HT-29 (cell line): ENCODE measurements at regions not wholly inside any gene's neighbourhood (a gene's known extent, or its start where the extent isn't known, plus 50 kb on each side); places are given as distances from the start of the nearest gene placed in this dataset.
"Not testable (repeated sequence)": the region's sequence is repeated elsewhere in the genome, so short reads cannot be mapped to it uniquely, and the experiment has no call there.

Experiments used
- DNase-seq: peaks from one replicate; pipeline ENCODE4 v3.0.0-alpha.2; 2015; ENCODE audit warnings: low spot score

GRCh38 chr16:22675745-22676540 is 138.0 kb upstream of the HS3ST2 start:
- DNase-seq, result no peak

- no peak for DNase-seq
These were observed 136.7 kb upstream of the HS3ST2 start for GRCh38 chr16:22677024-22677830.

GRCh38 chr16:22678311-22678710 is 135.7 kb upstream of the HS3ST2 start:
- DNase-seq, result no peak

GRCh38 chr16:22681554-22682291 is 132.2 kb upstream of the HS3ST2 start:
- no peak for DNase-seq

- no peak for DNase-seq
These were observed 130.7 kb upstream of the HS3ST2 start for GRCh38 chr16:22683258-22683657.

- no peak for DNase-seq
These were observed 130.0 kb upstream of the HS3ST2 start for GRCh38 chr16:22683730-22684573.

GRCh38 chr16:22684574-22685458 is 129.1 kb upstream of the HS3ST2 start:
- no peak for DNase-seq

GRCh38 chr16:22685459-22685830 is 128.5 kb upstream of the HS3ST2 start:
- no peak for DNase-seq

- no peak for DNase-seq
These were observed 126.9 kb upstream of the HS3ST2 start for GRCh38 chr16:22687031-22687530.

- DNase-seq, result no peak
These were observed 125.5 kb upstream of the HS3ST2 start for GRCh38 chr16:22688463-22688862.

- DNase-seq, result no peak
These were observed 125.0 kb upstream of the HS3ST2 start for GRCh38 chr16:22688930-22689329.

- no peak for DNase-seq
These were observed 122.6 kb upstream of the HS3ST2 start for GRCh38 chr16:22691335-22691734.

GRCh38 chr16:22692034-22692433 is 121.9 kb upstream of the HS3ST2 start:
- no peak for DNase-seq

GRCh38 chr16:22692916-22693637 is 120.9 kb upstream of the HS3ST2 start:
- DNase-seq, result no peak

GRCh38 chr16:22693638-22694340 is 120.2 kb upstream of the HS3ST2 start:
- no peak for DNase-seq

GRCh38 chr16:22694887-22695382 is 119.0 kb upstream of the HS3ST2 start:
- DNase-seq, result no peak

GRCh38 chr16:22695773-22696172 is 118.2 kb upstream of the HS3ST2 start:
- not testable (repeated sequence) for DNase-seq

GRCh38 chr16:22699356-22699755 is 114.6 kb upstream of the HS3ST2 start:
- DNase-seq, result no peak

GRCh38 chr16:22705799-22706198 is 108.2 kb upstream of the HS3ST2 start:
- DNase-seq, result no peak
